HG02885 (cell line): ENCODE measurements at regions not wholly inside any gene's neighbourhood (a gene's known extent, or its start where the extent isn't known, plus 50 kb on each side); places are given as distances from the start of the nearest gene placed in this dataset.

Source experiments
- ATAC-seq: cut with Tn5 transposase; IDR thresholded peaks from one replicate; pipeline ENCODE4 v1.9.1; 2021; ENCODE audit warnings: mild to moderate bottlenecking; ENCODE audit not compliant: unreplicated experiment, poor library complexity

DNA sequence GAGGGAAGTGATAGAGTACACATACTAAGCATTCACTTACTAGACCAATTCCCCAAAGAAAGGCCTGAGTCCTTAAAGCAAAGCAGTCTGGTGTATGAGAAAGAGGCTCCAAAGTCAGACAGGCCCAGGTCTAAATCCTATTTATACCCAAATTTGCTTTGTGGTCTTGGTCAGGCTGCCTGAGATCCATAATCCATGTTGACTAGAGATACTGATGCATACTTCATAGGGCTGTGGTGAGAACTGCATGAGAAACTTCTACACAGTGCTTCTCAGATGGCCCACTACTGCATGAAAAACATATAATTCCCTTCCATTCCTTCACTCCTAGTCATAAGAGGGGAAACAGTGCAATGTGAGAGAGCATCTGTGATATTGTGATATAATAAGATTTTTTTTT lies 81.6 kb upstream of the SP4 start:
- ATAC-seq = no peak

DNA sequence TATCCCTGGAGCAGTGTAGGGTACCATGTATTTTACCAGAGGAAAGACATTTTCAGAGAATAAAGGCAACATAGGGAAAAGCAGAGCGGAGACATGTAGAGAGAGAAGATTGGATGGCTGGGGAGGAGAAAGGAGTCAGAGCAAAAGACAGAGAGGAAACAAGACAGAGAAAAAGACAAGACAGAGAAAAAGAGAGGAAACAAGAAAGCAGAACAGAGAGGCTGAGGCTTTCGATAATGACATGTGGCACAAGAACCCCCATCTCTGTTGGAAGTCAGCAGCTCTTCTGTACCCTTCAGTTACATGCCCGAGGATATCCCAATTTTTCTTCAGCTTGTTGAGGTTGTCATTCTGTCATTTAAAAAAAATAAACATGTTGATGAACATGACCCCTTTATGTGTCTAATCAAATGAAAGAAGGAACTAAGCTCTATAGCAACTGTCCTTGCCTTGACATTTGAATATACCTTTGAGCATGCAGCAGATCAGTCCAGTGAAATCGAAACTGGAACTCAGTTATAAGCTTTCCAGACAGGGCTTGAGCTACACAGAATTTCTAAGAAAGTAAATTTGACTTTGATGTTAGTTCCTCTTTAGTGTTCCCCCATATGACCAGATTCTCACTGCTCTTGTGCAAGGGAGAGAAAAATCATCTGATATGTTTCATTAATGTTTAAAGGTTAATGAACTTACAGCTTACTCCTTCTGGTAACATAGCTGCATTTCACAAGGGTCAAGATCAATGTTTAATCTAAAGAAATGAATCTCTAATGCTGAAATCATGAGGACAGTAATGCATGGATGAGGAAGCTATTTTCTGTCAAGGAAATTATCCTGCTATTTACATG lies 75.1 kb upstream of the SP4 start:
- peak; percentile 80 for ATAC-seq

DNA sequence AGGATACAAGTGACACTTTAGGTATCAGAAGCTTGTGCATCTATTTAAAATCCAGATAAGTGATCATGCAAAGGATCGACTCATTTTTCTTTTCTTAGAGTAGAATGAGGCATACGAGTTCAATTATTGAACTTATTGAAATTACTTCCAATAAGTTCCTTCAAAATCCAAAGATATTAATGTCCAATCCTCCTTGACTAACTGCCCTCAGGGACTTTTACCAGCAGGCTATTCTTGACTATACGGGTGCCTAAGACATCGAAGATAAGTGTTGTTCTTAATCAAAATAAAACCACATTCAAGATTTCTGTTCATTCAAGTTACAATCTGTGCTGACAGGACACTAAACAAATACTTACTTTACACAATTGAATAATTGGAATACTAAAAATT lies 74.5 kb upstream of the SP4 start:
- ATAC-seq = no peak

DNA sequence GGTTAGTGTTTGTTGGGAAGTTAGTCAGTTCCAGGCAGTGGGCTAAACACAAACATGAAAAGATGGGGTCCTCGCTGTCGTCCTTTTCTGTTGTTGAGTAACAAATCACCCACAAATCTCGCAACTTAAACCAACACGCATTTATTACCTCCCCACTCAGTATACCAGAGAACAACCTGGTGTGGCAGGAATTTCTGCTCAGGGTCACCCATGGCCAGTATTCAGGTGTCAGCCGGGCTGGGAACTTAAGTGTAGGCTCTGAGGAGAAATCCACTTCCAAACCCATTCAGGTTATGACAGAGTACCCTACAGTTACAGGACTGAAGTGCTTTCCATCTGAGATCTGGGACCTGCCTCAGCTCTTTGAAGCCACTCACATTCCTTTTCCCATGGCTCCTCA lies 73.6 kb upstream of the SP4 start:
- no peak for ATAC-seq

DNA sequence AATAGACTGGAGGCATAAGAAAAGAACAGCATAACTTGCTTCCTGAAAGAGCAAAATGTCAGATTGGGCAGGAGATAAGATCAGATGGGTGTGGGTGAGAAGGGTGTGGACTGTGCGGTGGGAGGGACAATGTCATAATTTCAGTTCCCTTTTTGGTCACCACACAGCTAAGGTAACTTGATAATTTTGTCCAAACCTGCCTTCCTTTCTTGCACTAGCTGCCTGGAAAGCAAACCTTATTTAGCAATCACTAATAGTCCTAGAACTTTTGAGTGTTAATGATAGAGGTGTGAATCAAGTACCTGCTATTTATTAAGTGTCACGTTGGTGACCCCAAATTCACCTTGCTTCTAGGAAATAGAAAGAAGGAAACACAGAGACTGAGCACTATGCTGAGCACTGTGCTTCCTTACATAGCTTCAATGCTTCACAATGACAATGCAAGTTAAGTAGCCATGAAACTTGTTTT lies 72.4 kb upstream of the SP4 start:
- ATAC-seq = peak; percentile 84

DNA sequence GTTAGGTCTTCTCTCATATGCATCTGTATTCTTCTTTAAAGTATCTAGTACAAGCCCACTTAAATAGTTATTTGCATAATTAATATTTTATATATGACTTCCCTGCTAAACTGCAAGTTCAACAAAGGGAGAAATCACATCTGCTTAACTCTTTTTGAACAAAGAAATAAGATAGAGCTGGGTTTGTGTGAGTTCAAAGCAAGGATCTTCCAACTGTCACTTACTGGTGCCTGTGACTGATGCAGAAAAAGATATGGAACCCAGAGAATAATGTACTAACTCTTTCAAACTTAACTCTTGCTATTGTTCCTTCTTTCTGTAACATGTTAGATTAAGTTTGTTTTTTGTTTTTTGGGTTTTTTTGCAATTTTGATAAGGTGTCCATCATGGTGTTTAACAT lies 71.3 kb upstream of the SP4 start:
- ATAC-seq = no peak

DNA sequence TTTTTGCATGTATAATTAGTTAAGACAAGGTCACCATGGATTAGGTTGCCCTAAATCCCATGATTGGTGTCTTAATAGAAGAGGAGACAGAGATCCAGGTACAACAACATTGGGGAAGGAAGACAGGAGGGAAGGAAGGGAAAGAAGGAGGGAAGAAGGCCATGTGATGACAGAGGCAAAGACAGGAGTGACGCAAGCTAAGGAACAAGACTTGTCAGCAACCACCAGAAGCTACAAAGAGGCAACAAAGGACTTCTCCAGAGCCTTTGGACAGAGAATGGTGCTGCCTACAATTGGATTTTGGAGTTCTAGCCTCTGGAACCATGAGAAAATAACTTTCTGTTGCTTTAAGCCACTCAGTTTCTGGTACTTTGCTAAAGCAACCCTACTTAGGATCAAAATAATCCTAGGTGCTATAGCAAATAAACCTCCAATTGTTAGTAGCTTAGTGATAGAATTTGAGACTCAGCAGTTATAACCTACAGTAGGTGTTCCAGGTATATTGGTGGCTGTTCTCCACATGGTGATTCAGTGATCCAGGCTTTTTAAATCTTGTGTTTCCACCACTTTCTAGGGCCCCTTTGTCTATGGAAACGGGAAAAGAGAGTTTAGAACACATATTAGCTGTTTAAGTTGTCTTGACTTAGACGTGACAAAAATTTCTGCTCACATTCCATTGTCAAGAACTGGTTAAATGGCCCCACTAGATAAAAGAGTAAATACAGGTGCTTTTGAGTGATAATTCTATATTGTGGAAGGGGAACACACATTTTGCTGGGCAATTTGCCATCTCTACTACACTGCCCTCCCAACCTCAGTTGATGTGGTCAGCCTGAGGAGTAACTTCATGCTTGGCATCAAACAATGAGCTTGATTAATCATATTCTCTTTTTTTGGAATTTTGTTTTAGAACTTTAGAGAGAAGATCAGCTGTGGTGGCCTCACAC lies 70.5 kb upstream of the SP4 start:
- ATAC-seq = no peak

DNA sequence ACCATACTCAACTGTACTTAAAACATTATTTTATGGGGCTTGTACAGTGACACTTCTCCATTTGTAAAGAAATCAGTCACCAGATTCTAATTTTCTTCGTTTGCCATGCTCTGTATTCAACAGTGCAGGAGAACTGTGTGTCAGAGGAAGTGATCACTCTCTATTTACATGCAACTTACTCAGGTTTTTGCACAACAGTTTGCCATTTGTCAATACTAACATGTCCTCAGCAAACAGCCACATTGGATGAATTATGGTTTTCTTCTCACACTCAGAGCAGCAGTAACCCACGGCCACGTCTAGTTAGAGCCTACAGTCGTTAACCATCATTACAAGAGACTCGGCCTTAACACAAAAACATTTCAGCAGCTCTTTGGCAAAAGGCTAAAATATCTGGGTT lies 69.2 kb upstream of the SP4 start:
- no peak for ATAC-seq

DNA sequence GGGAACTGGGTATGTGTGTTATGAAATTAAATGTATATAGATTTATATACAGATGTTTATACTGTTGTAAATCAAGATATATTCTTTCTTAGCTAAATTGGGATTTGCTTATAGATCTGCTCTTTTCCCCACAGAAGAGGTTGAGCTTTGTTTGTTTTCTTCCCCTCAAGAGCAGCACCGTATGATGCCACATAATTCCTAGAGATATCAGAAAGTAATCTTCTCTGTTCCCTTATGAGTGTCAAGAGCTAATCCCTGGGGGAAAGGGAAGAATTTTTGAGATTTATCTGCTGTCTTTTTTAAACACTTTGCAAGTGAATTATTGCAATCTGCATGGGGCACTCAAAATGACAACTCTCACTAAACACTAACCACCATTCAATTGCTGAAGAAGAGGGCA lies 68.7 kb upstream of the SP4 start:
- ATAC-seq = no peak

DNA sequence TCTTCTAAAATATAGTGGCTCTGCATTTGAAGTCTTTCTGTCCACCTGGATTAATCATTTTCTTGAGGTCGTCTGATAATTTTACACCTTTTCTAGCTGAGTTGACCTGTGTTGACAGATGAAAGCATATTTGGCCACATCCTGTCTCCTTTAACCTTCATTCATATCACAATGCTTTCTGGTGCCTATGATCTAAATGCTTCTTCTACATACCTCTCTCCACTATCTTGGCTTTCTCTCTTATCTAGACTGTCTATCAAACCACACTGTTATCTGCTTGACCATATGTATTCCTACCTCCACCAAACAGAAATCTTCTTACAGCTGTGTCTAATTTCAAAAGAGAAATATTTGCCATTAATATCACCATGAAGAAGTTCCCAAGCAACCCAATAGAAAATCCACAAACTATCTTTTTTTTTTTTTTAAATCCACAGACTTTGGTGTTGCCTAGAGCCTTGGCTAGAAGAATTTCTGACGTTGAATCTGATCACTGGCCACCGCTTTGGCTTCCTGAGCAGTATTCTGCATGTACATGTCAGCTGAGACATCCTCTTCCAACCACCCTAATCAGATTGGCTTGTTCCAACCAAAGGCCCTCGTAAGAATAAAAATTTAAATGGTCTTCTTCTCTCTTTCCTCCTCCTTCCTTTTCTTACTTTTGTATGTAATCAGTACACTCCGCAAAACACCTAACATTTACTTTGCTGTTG lies 66.3 kb upstream of the SP4 start:
- ATAC-seq = no peak

DNA sequence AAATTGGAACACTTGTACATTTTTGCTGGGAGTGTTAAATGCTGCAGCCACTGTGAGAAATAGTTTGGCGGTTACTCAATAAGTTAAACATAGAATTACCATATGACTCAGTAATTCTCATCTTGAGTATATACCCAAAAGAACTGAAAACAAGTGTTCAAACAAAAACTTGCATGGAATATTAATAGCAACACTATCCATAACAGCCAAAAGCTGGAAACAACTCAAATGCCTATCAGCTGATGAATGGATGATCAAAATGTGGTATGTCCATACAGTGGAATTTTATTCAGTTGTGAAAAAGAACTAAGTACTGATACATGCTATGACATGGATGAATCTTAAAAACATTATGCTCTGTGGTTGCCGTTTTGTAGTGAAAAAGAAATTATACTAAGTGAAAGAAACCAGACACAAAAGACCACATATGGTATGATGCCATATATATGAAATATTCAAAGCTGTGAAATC lies 63.0 kb upstream of the SP4 start:
- peak; percentile 90 for ATAC-seq

DNA sequence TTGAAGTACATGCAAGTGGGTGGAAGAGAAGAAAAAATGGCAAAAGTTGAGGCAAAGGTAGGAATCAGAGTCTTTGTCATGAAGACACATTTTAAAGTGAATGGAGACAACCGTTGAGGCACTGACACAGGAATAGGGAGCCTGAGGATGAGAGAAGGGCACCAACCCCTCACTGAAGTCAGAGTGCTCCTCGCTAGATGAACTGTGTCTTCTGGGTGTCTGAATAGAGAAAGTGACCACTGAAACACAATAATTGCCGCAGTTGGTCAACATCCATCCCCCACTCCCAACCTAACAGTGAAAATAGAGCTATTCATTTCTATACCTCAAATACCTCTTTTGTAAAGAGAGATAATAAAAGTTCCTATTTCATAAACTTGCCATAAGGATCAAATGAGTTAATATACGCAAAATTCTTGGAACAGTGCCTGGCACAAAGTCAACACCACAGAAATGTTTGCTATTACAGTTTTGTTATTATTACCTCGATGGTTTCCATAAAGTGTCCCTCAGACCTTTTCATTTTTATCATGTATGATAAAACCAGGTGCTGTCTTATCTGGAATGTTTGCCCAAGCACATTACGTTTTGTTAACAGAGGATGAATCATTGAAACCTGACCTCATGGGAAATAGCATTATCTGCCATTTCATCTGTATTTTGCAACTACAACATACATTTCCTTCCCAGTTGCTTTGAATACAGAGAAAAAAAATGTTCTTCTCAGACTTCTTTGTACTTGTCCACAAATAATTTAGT lies 61.8 kb upstream of the SP4 start:
- no peak for ATAC-seq

DNA sequence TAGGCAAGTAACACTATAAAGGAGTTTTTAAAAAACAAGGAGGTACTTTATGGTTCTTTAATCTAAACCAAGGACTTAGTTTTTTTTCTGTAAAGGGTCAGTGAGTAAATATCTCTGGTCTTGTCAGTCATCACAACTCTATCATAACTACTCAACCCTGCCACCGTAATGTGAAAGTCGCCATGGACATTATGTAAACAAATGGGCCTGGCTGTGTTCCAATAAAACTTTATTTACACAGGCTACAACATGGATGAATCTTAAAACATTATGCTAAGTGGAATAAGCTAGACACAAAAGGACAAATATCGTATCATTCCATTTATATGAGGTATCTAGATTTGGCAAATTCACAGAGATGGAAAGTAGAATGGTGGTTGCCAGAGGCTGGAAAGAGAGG lies 60.8 kb upstream of the SP4 start:
- ATAC-seq = no peak

DNA sequence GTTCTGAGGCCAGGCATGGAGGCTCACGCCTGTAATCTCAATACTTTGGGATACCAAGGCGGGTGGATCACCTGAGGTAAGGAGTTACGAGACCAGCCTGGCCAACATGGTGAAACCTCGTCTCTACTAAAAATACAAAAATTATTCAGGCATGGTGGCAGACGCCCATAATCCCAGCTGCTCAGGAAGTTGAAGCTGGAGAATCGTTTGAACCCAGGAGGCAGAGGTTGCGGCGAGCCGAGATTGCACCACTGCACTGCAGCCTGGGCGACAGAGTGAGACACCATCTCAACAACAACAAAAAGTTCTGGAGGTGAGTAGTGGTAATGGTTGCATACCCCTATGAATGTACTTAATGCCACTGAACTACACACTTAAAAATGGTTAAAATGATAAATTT lies 60.3 kb upstream of the SP4 start:
- ATAC-seq = no peak

DNA sequence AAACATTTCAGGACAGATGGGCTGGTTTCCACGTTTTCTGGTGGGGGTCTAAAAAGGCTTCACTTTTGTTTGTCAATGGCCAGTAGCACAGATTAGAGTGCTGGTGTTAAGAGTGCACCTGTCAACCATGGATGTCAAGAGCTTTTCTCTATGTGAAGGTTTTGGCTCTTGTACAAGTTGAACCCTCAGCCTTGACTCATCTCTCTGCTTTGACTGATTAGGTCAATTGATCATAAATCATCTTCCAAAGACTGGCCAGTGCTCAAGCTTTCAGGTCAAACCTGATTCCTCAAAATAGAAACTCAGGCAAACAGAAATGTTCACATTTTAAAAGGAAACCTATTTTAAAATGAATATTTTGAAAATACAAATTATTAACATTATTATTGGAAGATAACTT lies 59.6 kb upstream of the SP4 start:
- no peak for ATAC-seq

DNA sequence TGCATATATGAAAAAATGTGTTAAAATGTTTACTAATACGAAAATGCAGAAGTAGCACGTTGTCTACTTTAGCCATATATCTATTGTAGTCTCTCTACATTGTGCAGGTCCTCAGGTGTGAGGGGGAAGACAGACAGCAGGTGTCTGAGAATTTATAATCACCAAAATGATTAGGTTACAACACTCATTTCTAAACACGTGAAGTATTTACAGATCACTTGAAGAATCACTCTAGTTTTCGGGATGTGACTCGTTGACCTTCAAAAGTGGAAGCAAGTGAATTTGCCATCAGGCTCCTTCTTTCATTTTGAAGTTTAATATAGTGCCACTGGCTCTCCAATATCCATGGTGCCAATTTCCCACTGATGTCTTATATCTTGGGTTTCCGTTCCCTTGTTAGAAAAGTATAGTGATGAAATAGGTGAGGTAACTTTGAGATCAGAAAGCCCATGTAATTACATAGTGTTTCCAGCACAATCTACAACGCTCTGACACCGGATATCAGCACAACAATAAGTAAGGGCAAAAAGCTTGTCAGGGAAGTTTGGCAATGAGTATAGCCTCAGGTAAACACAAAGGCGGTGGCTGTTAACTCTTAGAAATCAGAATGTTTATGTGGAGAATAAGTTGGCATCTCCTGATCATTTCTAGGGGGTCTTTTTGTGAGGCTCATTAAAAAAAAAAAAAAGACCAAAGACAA lies 57.5 kb upstream of the SP4 start:
- ATAC-seq = no peak

DNA sequence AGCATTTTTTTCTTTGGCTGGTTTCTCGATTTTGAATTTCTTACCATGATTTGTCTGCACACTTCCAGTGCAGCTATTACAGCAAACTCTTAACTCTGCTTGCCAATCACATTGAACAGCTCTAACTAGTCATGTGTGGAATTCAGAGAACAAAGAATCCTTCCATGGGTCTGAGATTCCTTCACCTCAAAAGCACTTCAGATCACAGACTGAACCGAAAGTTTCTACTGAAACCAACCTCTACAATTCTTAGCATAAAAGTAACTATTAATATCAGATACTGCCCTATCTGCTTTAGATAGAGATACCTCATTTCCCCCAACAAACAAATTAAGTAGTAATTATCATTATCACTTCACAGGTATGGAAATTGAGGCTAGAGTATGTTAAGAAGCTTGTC lies 56.5 kb upstream of the SP4 start:
- peak; percentile 83 for ATAC-seq

DNA sequence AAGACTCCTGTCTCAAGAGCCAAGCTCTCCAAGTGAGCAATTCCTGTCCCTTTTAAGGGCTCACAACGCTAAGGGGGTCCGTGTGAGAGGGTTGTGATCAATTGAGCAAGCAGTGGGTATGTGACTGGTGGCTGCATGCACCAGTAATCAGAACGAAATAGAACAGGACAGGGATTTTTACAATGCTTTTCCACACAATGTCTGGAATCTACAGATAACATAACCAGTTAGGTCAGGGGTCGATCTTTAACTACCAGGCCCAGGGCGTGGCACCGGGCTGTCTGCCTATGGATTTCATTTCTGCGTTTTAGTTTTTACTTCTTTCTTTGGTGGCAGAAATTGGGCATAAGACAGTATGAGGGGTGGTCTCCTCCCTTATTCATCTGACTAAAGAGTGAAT lies 54.9 kb upstream of the SP4 start:
- ATAC-seq = no peak

DNA sequence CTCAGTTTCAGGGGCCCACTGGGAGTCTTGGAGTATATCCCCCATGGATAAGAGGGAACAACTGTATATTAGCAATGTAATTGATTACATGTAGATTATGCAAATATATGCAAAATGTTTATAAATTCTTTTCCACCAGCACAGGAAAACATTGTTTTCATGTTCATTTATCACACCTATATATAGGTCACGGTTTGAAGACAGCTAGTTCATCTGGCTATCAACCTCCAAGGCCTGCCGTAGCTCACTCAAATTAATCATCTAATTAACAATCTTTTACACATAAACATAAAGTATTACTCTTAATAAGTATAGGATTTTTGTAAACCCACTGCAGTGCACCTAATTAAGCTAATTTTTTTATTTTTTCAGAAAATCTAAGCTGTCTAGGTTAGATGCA lies 53.7 kb upstream of the SP4 start:
- no peak for ATAC-seq
